Neural cell (in vitro differentiated cells): ENCODE measurements at regions not wholly inside any gene's neighbourhood (a gene's known extent, or its start where the extent isn't known, plus 50 kb on each side); places are given as distances from the start of the nearest gene placed in this dataset.

Source experiments
- CTCF ChIP-seq: fragments of 450-650 bp; IDR thresholded peaks from 2 replicates; pipeline ENCODE4 v1.5.1; 2014; ENCODE audit warnings: antibody characterized with exemption, mild to moderate bottlenecking, moderate library complexity; ENCODE audit not compliant: poor library complexity, severe bottlenecking
- EP300 ChIP-seq: fragments of 450-650 bp; conservative IDR thresholded peaks from 2 replicates; pipeline ENCODE4 v1.6.1; 2014; ENCODE audit warnings: antibody characterized with exemption, mild to moderate bottlenecking, moderate library complexity; ENCODE audit not compliant: poor library complexity, severe bottlenecking
- EZH2 ChIP-seq: fragments of 200-600, 300-800 bp; shearing (Covaris generic), sonication (generic); IDR thresholded peaks from 2 replicates; pipeline ENCODE4 v1.6.1; 2014; ENCODE audit warnings: antibody characterized with exemption, low read length, borderline replicate concordance, mild to moderate bottlenecking; ENCODE audit not compliant: insufficient read depth, poor library complexity, severe bottlenecking
- POLR2AphosphoS5 ChIP-seq: IDR thresholded peaks from 2 replicates; pipeline ENCODE4 v1.6.1; 2012
- RAD21 ChIP-seq: fragments of 450-650 bp; conservative IDR thresholded peaks from 2 replicates; pipeline ENCODE4 v1.6.1; 2014; ENCODE audit warnings: antibody characterized with exemption, mild to moderate bottlenecking, moderate library complexity
- TF ChIP-seq, protein P1 (sequence below): IDR thresholded peaks from 2 replicates; pipeline ENCODE4 v1.6.1; 2012; ENCODE audit warnings: borderline replicate concordance

DNA sequence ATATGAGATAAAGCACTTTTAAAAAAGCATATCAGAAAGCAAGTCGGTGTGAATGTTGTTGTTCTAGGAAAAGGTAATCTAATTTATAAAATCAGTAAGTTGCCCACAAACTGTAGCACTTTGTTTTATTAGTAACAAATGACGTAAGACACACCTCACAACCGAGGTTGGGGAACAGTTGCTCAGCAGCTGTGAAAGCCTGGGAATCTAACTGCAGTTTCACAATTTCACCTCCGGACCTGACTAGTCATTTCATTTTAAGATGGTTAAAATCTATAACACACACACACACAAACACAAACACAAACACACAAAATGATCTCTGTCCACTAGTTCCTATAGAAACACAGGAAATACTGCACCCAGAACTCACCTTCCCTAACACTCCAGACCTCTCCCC is 406.7 kb upstream of the NR2F2 start:
- TF ChIP-seq CTCF (no peak), POLR2AphosphoS5 (no peak), EZH2 (no peak), RAD21 (no peak), EP300 (no peak)
- TF ChIP-seq, protein P1, sequence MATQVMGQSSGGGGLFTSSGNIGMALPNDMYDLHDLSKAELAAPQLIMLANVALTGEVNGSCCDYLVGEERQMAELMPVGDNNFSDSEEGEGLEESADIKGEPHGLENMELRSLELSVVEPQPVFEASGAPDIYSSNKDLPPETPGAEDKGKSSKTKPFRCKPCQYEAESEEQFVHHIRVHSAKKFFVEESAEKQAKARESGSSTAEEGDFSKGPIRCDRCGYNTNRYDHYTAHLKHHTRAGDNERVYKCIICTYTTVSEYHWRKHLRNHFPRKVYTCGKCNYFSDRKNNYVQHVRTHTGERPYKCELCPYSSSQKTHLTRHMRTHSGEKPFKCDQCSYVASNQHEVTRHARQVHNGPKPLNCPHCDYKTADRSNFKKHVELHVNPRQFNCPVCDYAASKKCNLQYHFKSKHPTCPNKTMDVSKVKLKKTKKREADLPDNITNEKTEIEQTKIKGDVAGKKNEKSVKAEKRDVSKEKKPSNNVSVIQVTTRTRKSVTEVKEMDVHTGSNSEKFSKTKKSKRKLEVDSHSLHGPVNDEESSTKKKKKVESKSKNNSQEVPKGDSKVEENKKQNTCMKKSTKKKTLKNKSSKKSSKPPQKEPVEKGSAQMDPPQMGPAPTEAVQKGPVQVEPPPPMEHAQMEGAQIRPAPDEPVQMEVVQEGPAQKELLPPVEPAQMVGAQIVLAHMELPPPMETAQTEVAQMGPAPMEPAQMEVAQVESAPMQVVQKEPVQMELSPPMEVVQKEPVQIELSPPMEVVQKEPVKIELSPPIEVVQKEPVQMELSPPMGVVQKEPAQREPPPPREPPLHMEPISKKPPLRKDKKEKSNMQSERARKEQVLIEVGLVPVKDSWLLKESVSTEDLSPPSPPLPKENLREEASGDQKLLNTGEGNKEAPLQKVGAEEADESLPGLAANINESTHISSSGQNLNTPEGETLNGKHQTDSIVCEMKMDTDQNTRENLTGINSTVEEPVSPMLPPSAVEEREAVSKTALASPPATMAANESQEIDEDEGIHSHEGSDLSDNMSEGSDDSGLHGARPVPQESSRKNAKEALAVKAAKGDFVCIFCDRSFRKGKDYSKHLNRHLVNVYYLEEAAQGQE: no peak
